Keratinocyte (primary cell): ENCODE measurements at regions not wholly inside any gene's neighbourhood (a gene's known extent, or its start where the extent isn't known, plus 50 kb on each side); places are given as distances from the start of the nearest gene placed in this dataset.

Source experiments
- CTCF ChIP-seq, 3 experiments: IDR thresholded peaks in 1 of 3; conservative IDR thresholded peaks in 1 of 3; optimal IDR thresholded peaks in 1 of 3; 2 replicates in 2 of 3; 3 replicates in 1 of 3; pipeline versions ENCODE3 to v1.5.1; 2011; ENCODE audit warnings: low read length in 3 of 3, mild to moderate bottlenecking in 3 of 3, moderate library complexity in 2 of 3, control low read depth in 1 of 3, inconsistent platforms in 1 of 3; ENCODE audit not compliant: insufficient read depth in 2 of 3; ENCODE audit errors: extremely low read depth in 1 of 3
- EZH2 ChIP-seq: IDR thresholded peaks from one replicate; pipeline ENCODE4 v1.6.1; 2012; ENCODE audit warnings: inconsistent platforms, mild to moderate bottlenecking, low read length, moderate library complexity

DNA sequence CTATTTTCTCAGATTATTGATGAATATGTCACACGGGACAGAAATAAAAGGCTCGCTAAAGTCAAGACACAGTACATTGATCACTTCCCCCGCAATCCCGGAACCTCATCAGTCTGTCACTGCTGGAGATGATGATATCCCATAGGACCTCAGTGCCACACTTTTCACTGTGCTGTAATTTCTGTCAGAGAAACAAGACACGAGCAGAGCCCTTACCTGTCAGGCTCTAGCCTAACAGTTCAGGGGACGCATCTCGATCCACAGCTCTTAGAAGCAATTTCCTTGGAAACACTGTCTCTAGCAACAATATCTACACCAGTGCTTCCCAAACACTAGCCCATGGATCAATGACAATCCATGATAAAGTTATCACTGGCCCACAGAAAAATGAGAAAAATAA, 140.0 kb downstream of the GRIN2B start:
- no peak for TF ChIP-seq CTCF (optimal IDR thresholded peaks at IDR 0.05 in 1 of 3, IDR thresholded peaks at IDR 0.05 in 1 of 3, conservative IDR thresholded peaks at IDR 0.05 in 1 of 3; ENCODE audit: extremely low read depth in 1 of 3, insufficient read depth in 2 of 3, low read length in 3 of 3)
- TF ChIP-seq EZH2: no peak
